HL-60 (cell line): ENCODE measurements at regions not wholly inside any gene's neighbourhood (a gene's known extent, or its start where the extent isn't known, plus 50 kb on each side); places are given as distances from the start of the nearest gene placed in this dataset.

Source experiments
- POLR2AphosphoS5 ChIP-seq: IDR thresholded peaks from 2 replicates; pipeline ENCODE4 v1.6.1; 2012; ENCODE audit warnings: low read depth
- TF ChIP-seq, protein P1 (sequence below): IDR thresholded peaks from one replicate; pipeline ENCODE4 v1.5.1; 2011; ENCODE audit warnings: low read length, control low read depth, inconsistent platforms; ENCODE audit not compliant: insufficient read depth

DNA sequence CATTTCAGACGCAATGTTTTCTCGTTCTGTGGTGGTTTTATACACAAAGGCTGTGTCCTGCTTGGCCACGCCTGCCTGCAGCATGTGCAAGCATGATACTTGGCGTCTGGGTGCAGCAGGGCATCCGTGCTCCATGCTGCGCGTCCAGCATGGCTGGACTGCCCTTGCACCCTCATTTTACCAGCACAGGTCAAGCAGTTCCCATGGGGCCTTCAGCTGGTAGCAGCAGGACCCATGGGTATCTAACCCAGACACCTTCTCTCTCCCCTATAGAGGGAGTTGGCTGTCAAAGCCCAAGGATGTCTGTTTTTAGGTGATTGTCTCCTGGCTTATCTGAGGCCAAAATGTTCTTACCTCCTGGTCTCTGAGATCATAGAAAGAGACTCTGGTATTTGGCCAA, 158.3 kb upstream of the PITX1 start:
- no peak for TF ChIP-seq POLR2AphosphoS5
- TF ChIP-seq, protein P1, sequence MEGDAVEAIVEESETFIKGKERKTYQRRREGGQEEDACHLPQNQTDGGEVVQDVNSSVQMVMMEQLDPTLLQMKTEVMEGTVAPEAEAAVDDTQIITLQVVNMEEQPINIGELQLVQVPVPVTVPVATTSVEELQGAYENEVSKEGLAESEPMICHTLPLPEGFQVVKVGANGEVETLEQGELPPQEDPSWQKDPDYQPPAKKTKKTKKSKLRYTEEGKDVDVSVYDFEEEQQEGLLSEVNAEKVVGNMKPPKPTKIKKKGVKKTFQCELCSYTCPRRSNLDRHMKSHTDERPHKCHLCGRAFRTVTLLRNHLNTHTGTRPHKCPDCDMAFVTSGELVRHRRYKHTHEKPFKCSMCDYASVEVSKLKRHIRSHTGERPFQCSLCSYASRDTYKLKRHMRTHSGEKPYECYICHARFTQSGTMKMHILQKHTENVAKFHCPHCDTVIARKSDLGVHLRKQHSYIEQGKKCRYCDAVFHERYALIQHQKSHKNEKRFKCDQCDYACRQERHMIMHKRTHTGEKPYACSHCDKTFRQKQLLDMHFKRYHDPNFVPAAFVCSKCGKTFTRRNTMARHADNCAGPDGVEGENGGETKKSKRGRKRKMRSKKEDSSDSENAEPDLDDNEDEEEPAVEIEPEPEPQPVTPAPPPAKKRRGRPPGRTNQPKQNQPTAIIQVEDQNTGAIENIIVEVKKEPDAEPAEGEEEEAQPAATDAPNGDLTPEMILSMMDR = no peak
